C4-2B (cell line): ENCODE measurements at regions not wholly inside any gene's neighbourhood (a gene's known extent, or its start where the extent isn't known, plus 50 kb on each side); places are given as distances from the start of the nearest gene placed in this dataset.

Experiments used
- ZFX ChIP-seq: fragments of 450-650 bp; IDR thresholded peaks from 2 replicates; pipeline ENCODE4 v1.6.1; 2017
- TF ChIP-seq, protein P1 (sequence below): fragments of 450-650 bp; conservative IDR thresholded peaks from 2 replicates; pipeline ENCODE4 v1.5.1; 2017; ENCODE audit warnings: mild to moderate bottlenecking

DNA sequence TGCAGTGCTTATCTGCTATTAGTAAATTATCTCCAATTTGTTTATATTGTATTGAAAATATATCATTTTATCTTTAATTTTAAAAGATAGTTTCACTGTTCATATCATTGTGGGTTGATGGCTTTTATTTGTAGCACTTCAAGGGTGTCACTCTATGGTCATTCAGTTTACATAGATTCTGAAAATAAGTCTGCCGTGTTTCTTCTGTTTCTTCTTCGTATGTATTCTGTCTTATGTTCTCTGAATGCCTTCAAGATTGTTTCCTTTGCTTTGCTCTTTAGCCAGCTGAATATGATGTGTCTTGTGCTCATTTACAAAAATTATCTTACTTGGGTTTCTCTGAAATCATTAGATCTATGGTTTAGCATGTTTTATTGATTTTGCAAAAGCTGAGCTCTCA, 359.9 kb downstream of the CYLC2 start:
- TF ChIP-seq, protein P1, sequence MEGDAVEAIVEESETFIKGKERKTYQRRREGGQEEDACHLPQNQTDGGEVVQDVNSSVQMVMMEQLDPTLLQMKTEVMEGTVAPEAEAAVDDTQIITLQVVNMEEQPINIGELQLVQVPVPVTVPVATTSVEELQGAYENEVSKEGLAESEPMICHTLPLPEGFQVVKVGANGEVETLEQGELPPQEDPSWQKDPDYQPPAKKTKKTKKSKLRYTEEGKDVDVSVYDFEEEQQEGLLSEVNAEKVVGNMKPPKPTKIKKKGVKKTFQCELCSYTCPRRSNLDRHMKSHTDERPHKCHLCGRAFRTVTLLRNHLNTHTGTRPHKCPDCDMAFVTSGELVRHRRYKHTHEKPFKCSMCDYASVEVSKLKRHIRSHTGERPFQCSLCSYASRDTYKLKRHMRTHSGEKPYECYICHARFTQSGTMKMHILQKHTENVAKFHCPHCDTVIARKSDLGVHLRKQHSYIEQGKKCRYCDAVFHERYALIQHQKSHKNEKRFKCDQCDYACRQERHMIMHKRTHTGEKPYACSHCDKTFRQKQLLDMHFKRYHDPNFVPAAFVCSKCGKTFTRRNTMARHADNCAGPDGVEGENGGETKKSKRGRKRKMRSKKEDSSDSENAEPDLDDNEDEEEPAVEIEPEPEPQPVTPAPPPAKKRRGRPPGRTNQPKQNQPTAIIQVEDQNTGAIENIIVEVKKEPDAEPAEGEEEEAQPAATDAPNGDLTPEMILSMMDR = no peak
- TF ChIP-seq ZFX = no peak
